ENCODE measurements at regions not wholly inside any gene's neighbourhood (a gene's known extent, or its start where the extent isn't known, plus 50 kb on each side); places are given as distances from the start of the nearest gene placed in this dataset.

DNA sequence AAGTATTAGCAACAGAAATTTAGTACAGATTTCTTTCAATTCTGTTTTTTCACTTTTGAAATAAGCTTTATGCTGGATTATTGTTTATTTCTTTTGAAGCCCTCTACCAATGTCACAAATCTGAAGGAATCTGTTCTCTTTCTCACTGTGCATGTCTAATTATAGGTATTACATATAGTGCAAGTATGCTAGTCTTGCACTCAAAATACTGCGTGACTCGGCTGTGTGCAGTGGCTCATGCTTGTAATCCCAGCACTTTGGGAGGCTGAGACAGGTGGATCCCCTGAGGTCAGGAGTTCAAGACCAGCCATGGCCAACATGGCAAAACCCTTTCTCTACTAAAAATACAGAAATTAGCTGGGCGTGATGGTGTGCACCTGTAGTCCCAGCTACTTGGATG lies 95.8 kb upstream of the PLAAT1 start:
- TF ChIP-seq, protein P1, sequence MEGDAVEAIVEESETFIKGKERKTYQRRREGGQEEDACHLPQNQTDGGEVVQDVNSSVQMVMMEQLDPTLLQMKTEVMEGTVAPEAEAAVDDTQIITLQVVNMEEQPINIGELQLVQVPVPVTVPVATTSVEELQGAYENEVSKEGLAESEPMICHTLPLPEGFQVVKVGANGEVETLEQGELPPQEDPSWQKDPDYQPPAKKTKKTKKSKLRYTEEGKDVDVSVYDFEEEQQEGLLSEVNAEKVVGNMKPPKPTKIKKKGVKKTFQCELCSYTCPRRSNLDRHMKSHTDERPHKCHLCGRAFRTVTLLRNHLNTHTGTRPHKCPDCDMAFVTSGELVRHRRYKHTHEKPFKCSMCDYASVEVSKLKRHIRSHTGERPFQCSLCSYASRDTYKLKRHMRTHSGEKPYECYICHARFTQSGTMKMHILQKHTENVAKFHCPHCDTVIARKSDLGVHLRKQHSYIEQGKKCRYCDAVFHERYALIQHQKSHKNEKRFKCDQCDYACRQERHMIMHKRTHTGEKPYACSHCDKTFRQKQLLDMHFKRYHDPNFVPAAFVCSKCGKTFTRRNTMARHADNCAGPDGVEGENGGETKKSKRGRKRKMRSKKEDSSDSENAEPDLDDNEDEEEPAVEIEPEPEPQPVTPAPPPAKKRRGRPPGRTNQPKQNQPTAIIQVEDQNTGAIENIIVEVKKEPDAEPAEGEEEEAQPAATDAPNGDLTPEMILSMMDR (conservative IDR thresholded peaks at IDR 0.05; ENCODE audit: low read depth, low read length) = no peak
- TF ChIP-seq EZH2 (IDR thresholded peaks at IDR 0.05; ENCODE audit: borderline replicate concordance, low read depth, low read length, poor library complexity, severe bottlenecking) = no peak

All from A673 (cell line).